LNCaP clone FGC (cell line): ENCODE measurements at regions not wholly inside any gene's neighbourhood (a gene's known extent, or its start where the extent isn't known, plus 50 kb on each side); places are given as distances from the start of the nearest gene placed in this dataset.

Experiments used
- DNase-seq: peaks from one replicate; pipeline ENCODE4 v3.0.0-alpha.2; 2011; ENCODE audit warnings: low read depth
- H3K4me3 ChIP-seq: 2 replicates; pipeline ENCODE4 v1.5.1; 2011; ENCODE audit warnings: mild to moderate bottlenecking, low read depth, low read length, control low read depth
- CTCF ChIP-seq: IDR thresholded peaks from 2 replicates; pipeline ENCODE4 v1.5.1; 2012; ENCODE audit warnings: mild to moderate bottlenecking; ENCODE audit not compliant: control insufficient read depth, insufficient read depth; ENCODE audit errors: extremely low read depth

DNA sequence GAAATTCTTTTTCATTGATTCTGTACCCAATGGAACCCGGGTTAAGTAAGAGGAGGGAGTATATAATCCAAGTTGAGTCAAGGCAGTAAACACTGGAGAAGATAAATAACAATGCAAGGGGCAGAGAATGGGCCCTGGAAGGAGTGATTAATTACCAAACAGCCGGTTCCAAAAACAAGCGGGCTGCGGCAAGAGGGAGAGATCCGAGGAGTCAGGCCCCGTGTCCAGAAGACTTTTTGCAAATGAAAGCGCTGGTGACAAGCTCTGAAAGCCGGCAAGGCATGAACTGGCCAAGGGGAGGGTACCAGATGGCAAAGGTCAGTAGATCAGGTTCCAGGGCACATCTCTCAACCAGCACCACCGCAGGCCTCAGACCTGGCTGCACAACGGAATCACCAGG lies 294.9 kb downstream of the BCOR start:
- TF ChIP-seq CTCF = no peak
- no peak overlapping the region for H3K4me3 ChIP-seq

GRCh38 chrX:39805022-39805421 lies 292.7 kb downstream of the BCOR start:
- DNase-seq = no peak
- H3K4me3 ChIP-seq = no peak overlapping the region
- no peak for TF ChIP-seq CTCF

More for the DNA sequence above, 294.9 kb downstream of the BCOR start:
- no peak for DNase-seq

DNA sequence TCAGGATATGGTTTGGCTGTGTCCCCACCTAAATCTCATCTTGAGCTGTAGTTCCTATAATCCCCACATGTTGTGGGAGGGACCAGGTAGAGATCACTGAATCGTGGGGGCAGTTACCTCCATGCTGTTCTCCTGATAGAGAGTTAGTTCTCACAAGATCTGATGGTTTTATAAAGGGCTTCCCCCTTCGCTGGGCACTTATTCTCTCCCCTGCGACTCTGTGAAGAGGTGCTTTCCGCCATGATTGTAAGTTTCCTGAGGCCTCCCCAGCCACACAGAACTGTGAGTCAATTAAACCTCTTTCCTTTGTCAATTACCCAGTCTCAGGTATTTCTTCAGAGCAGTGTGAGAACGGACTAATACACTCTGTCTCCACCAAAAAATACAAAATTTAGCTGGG lies 291.9 kb downstream of the BCOR start:
- no peak overlapping the region for H3K4me3 ChIP-seq
- DNase-seq = no peak
- TF ChIP-seq CTCF = no peak

DNA sequence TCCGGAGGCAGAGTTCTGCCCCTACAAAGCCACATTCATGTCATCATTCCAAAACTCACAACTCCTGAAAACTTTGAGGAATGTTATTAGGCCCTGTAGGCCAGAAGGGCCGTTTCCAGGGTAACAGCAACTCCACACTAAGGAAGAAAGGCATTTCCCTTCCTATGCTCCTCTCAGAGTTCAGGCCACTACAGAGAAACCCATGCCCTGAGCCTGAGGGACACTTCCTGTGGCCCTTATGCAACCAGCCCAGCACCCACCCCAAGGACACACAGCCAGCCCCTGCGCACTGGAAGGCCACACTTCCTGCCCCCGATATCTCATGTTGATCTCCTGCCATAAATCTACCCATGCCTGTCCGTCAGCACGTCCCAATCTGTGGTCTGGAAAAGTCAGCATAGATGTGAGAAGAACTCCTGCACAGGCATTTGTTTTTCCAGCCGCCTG lies 289.3 kb downstream of the BCOR start:
- TF ChIP-seq CTCF = no peak
- no peak for DNase-seq
- H3K4me3 ChIP-seq = no peak overlapping the region

DNA sequence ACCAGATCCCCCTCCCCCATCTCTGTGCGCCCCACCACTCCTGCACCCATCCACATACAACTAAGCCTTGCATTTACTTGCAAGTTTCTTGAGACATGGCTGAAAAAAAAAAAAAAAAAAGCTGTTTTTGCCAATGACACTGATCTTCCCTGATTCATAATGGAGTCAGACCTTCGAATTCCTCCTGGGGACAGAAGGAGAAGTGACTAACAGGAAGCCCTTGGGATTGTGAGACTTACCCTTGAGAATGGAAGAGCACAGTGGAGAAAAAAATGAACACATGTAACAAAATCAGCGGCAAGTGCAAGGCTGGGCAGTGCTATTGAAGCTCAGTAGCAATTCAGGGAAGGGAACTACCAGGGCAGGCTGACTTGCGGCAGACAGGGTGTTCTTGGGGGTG lies 288.4 kb downstream of the BCOR start:
- no peak for DNase-seq
- H3K4me3 ChIP-seq = no peak overlapping the region
- no peak for TF ChIP-seq CTCF

DNA sequence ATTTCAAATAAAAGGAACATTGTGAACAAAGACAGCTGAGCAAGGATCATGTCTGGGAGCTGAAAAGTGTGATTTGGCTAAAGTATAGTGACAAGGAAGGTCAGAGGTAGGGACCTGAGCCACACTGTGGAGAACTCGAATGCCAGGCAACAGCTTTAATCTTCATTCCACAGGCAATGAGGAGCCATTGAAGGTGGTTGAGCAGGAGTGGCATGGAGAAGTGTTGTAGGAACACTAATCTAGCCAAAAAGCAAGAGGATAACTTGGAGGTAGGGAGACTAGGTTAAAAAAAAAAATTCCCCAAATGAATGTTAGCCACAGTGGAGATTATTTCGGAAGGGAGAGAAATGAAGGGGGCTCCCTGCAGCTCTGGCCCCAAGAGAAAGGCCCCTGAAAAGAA lies 286.9 kb downstream of the BCOR start:
- TF ChIP-seq CTCF = no peak
- H3K4me3 ChIP-seq = no peak overlapping the region
- no peak for DNase-seq

GRCh38 chrX:39811376-39811775 lies 286.4 kb downstream of the BCOR start:
- TF ChIP-seq CTCF = no peak
- no peak for DNase-seq
- no peak overlapping the region for H3K4me3 ChIP-seq
